ENCODE measurements at regions not wholly inside any gene's neighbourhood (a gene's known extent, or its start where the extent isn't known, plus 50 kb on each side); places are given as distances from the start of the nearest gene placed in this dataset.
"Not testable (repeated sequence)": the region's sequence is repeated elsewhere in the genome, so short reads cannot be mapped to it uniquely, and the experiment has no call there.

DNA sequence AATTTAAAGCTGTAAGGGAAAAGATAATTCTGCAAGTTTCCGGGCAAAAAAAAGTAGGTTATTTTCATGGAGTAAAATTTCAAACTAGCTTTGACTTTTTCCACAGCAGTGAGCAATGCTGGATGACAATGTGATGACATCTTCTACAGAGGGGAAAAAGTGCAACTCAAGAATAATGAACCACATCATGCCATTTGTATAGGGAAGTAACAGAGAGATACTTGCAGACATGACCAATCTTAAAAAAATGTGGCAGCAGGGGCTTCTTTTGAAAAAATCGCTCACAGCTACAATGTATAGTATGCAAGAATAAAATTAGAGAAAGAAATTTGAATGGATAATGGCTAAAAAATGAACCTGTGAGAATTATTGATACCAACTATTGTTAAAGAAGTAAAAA, 115.5 kb downstream of the DHRS2 start:
- no peak for DNase-seq (ENCODE audit: low spot score)

DNA sequence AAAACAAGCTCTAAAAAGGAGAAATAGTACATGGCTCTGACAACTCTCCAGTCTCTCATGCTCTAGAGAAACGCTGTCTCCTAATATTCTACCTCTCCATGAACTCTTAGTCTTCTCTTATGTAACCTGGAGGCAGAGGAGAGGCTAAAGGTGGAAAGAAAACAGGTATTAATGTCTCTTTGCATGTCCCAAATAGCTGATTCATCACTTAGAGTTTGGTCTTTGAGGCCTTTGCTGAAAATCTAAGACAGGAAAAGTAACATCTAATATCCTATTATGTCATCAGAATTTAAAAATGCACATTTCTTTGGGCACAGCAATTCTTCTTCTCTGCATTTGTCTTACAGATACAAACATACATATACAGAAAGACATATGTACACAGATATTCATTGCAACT, 127.2 kb downstream of the DHRS2 start:
- DNase-seq (ENCODE audit: low spot score): no peak

DNA sequence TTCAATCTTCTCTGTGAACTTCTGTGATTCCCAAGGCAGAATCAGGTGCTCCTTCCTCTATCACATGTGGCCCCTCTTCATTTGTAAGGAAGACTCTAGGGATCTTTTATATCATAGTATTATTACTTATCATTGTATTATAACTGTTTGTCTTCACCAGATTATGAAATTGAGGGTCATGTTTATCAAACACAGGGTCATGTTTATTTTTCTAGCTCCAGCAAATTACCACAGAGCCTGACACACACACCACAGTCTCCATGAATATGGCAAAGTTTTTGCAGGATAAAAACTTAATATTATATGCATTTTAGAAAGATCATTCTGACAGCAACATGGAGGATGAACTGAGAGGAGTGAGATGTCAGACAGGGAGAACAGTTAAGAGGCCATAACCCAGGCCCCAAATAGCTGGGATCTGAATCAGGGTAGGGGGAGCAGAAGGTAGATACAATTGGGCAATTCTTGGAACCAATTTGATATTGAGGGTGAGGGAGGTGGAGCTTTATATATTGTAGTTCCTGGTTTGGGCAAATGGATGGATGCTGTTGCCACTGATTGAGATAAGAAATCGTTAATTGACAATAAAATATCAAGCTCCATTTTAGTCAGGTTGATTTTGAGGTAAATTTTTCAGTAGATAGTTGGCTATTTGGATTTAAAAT, 130.7 kb downstream of the DHRS2 start:
- DNase-seq (ENCODE audit: low spot score): no peak

DNA sequence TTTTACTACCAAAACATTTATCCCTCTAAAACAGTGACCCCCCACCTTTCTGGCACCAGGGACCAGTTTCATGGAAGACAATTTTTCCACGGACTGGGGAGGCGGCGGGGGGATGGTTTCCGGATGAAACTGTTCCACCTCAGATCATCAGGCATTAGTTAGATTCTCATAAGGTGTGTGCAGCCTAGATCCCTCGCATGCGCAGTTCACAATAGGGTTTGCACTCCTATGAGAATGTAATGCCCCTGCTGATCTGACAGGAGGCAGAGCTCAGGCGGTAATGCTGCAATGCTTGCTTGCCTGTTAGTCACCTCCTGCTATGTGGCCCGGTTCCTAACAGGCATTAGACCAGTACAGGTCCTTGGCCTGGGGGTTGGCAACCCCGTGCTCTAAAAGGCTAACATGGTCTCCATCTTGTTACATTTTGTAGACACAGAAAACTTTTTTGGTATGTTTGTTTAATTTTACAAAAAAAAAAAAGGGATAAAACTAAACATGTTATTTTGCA, 133.1 kb downstream of the DHRS2 start:
- DNase-seq (ENCODE audit: low spot score): not testable (repeated sequence)

DNA sequence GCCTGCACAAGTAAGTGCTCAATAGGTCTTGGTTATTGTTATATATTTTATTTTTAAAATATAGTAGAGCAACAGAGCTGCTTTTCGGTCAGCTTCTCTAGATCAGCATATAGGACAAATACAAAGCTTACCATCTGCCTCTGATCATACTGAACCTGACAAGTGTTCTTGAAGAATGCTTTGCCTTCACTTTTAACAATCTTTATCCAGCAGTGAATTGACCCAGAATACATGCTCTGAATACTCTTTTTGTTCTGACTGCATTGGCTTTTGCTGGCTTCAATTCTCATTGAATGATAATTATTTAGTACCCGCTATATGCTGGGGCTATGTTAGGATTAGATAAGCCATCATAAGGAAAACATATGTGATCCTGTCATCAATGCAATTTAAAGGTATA, 137.8 kb downstream of the DHRS2 start:
- no peak for DNase-seq (ENCODE audit: low spot score)

DNA sequence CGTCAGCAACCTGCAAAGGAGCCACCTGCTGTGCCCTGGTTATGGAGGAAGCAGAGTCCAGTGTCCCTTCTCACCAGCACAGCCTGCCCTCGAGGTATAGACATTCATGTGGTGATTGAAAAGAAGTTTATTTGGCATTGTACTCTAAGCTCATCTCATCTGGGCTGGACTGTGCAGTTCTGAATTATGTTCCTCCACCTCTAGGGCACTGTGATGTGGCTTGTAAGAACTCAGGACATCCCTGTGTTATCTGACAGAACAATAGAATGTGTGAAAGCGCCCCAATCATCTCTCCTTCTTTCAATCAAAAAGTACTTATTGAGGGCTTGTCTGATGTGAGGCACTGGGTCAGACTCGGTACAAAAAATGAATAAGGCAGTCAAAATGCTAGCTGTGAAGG, 140.1 kb downstream of the DHRS2 start:
- DNase-seq (ENCODE audit: low spot score): no peak

DNA sequence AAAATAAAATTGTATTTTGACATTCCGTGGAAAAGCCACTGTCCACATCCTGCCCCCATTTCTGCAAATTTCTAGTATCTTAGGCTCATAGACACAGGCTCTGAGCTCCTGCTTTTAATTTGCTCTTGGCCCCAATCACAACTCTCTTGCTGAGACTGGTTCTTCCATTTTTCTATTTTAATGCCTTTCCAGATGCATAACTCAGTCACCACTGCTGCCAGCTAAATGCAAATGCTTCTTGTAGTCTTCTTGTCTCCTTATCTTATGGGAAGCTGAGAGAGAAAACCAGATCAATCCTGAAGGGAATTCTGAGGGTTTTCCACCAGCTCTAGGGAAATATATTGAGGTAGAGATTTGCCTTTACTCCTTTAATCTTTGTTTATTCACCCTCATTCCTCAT, 149.0 kb downstream of the DHRS2 start:
- no peak for DNase-seq (ENCODE audit: low spot score)

DNA sequence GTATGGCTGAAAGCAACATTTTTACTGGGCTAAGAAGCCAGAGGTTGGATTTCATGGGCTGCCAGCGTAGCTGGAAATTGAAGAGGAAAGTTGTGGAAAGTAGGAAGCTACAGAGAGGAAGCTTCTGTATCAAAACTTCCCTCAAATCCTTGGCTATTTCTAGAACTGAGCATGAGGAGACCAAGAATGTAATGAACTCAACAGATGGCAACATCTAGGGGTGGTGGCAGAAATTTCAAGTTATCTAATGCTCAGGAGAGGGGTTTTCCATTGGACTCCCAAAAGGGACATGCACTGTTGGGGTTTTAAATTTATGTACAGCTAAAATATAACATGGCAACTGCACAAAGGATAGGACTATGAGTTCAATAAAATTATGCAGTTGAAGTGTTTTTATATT, 151.3 kb downstream of the DHRS2 start:
- DNase-seq (ENCODE audit: low spot score): no peak

DNA sequence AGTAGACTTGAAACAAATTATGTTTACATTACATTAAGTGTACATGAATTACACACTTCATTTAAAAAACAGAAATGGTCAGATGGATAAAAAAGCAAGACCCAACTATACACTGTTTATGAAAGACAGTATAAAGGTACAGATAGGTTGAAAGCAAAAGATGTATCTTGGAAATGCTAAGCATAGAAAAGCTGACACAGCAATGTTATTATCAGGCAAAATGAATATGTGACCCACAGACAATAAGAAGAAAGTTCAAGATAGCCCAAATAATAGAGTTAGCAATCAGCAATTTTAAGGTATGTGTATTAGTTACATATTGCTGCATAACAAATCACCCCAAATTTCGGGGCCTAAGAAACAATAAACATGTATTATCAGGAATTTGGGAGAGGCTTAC, 153.5 kb downstream of the DHRS2 start:
- DNase-seq (ENCODE audit: low spot score): no peak

DNA sequence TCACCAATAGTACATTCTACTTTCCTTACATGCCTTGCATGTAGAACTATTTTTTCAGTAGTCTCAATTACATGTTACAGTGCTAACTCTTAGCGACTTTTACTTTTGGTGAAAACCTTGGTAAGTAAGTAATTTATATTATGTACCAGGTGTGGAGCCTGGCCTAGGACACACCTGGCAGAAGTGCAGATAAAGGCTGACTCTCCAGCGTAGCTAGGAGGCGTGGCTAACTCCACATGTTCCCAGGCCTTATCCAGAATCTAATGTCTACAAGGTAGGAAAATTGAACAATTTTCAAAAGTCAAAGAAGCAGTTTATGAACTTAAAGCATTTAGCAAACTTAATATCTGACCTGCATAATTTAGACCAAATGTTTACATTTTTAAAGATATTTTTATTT, 157.4 kb downstream of the DHRS2 start:
- DNase-seq (ENCODE audit: low spot score): no peak

DNA sequence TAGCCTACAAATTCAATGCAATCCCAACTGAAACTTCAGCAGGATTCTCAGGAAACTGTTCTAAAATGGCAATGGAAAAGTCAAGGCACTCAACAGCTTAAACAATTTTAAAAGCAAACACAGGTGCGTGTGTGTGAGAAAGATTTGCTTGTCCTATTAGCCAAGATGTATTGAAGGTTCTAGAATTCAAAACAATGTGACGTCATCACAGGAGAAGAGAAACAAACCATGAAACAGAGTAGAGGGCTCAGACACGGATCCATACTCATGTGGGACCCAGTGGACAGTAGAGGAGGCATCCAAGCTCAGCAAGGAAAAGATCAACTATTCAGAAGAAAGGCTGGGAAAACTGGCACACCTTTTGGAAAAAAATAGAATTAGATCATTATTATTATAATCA, 152.8 kb upstream of the DHRS4 start:
- no peak for DNase-seq (ENCODE audit: low spot score)

DNA sequence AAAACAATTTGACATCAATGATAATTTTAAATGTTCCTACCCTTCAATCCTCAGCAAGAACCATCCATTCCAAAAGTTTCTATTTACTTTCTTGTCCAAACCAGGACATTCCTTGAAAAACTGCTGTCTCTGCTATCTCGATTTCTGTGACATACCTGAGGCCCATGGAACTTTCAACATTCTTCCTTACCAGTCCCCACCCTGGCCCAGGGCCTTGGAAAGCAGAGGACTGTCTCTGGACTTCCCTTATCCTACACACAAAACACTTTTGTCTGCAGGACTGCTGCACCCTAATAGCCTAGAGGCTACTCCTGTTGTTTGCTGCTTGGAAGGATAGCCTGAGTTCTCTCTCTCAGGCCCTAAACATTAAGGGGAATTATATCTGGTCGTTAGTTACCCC, 151.8 kb upstream of the DHRS4 start:
- no peak for DNase-seq (ENCODE audit: low spot score)

DNA sequence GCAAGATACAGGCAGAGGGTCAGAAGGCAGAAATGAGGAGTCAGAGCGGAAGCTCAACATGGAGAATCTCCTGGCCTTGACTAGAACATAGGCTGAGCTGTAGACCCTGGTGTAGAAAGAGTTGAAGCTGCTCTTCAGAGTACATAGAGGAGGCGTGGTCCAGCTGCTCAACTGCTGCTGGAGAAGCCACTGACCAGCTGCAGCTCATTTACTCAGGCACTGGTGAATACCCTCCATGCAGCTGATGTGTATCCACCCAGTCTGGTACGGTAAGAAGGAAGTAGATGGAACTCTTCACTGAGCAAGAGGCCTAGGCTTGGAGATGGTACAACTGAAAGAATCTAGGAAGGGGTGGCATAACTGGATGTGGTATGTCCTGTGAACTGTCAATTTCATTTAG, 148.8 kb upstream of the DHRS4 start:
- no peak for DNase-seq (ENCODE audit: low spot score)

DNA sequence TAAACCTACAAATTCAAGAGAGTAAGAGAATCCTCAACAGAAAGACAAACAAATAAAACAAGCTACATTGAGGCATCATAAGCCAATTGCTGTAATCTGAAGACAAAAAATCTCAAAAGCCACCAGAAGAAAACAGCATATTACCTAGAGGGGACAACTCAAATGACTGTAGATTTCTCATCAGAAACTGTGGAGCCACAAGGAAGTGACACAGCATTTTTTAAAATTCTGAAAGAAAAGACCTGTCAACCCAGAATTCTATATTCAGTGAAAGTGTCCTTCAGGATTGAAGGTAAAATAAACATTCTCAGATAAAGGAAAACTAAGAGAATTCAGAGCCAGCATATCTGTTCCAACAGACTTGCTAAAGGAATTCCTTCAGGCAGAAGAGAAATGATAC, 147.8 kb upstream of the DHRS4 start:
- no peak for DNase-seq (ENCODE audit: low spot score)

DNA sequence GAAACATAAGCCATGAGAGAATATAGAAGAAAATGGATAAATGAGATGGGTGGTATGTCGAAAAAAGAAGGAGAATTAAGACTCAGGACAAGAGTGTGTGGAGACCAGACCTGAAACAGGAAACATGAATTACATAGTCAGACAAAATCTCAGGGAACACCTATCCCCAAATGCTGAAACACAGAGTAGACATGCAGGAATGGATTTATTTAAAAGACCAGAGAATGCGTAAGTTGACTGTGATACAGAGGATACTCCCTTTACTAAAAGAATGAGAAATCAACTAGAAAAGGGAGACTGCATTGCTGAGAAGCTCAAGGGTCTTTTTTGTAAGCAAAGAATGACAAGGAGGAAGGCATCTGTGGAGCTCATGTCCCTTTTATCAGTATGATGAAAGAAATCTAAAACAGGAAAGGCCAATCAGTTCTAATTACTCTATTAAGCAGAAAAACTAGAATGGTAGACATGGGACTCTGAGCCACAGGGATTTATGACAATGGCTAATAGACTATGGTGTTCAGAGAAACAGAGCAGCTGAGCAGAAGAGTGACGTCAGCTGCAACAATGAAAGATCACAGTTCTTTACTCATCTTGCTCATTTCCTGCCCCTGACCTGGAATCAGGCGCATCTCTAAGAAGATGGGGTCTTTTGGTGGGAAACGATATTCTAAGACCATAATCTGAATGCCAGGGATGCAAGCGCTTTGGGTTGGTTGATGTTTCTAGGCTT, 138.9 kb upstream of the DHRS4 start:
- no peak for DNase-seq (ENCODE audit: low spot score)

DNA sequence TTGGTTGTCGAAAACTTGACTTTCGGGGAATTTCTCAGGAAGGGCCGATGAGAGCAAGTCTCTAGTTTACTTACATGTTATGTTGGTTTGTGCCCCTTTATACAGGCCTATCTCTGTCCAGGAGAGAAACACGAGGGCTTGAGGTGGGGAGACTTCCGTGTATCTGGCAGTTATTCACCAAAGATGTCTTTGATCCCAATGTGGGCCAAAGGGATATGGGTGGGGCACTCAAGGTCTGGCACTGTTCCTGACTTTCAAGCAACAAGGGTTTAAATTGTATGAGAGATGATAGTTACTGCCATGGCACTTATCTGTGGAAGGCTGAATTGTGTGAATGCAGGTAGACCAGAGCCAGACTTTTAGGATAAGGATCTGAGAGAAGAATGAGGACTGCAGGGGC, 137.2 kb upstream of the DHRS4 start:
- no peak for DNase-seq (ENCODE audit: low spot score)

DNA sequence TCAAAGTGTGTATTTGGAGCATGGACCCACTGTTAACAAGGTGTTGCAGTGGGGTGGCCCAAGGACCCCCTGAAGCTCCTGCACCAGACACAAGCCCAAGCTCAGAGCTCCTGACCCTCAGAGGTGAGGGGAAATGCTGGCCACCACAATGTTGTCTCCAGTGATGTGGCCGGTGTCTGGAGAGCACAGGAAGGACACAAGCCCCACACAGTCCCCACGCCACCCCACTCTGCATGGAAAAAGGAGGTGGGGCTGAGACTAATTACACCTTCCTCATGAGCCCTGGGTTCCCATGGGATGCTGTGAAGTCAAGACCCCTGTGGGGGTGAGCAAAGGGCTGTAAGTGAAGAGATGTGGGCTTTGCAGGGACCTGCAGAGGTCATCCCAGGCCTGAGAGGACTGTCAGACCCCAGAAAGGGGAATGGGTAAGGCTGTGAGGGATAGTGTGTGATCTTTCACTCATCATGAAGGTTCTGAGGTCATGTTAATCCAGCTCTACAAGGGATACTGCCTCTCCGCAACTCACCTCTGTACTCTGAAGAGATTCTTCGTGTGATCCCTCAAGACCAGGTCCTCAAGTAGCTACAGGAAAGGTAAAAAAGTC, 136.3 kb upstream of the DHRS4 start:
- DNase-seq (ENCODE audit: low spot score): no peak

DNA sequence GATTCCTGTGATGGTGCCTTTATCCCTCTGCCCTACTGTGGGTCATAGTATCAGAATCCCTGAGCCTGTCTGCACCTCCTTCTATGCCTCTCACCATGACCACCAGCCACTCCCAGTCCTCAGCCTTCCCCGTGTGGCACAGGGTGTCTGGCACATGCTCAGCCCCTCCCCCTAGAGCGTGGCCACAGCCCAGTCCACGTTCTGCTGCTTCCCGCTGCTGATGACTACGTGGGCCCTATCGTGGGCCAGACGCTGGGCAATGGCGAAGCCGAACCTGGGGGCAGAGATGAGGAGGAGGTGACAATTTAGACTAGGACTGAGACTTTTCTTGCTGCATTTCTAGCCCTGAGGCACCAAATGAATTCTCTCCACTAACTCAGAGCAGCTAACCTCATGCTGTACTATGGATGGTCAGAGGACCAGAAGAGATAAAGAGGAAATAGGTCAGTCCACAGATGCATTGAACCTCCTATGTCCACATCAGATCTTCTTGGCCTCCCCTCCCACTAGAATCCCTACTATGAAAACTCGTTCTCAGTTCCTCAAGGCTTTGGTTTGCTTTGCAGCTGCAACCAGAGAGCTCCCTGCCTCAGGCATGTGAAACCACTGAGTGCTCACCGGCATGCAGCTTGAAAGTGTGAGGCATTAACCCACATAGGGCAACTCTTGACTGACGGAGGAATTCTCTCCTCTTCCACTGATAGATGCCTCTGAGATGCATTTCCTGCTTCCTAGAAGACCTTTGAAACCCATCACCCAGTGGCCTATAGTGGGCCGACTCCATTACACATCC, 126.3 kb upstream of the DHRS4 start:
- DNase-seq (ENCODE audit: low spot score): no peak

DNA sequence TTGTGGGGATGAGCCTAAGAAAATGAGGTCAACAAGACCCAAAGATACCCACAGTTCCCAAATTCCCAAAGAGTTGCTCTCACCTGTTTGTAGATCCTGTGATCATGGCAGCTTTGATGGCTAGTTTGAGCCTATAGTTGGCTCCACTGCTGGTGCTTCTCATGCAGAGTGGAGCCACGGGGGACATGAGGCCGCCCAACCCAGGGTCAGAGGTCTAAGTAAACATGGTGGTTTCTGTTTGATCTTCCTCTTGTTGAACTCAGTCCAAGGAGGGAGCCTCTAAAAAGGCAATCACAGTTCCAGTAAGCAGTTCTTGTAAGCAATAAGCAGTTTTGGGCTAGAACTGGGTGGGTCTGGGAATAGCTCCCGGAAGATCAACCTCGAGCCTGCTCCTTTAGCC, 125.6 kb upstream of the DHRS4 start:
- no peak for DNase-seq (ENCODE audit: low spot score)

DNA sequence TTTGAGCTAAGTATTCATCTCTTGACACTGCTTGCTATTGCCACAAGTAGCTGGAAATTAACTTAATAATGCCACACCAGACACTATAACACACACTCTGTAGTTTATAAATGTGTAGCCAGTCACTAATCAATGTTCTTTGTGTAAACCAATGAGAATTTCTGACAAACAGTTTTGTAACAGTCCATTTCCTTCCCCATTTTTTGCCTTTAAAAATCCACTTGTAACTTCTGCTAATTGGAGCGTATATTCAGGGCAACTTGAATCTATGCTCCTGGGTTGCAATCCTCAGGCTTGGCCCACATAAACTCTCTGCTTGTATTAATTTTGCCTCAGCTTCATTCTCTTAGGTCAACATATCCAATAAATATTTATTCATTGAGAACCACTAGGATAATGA, 125.0 kb upstream of the DHRS4 start:
- DNase-seq (ENCODE audit: low spot score): no peak

DNA sequence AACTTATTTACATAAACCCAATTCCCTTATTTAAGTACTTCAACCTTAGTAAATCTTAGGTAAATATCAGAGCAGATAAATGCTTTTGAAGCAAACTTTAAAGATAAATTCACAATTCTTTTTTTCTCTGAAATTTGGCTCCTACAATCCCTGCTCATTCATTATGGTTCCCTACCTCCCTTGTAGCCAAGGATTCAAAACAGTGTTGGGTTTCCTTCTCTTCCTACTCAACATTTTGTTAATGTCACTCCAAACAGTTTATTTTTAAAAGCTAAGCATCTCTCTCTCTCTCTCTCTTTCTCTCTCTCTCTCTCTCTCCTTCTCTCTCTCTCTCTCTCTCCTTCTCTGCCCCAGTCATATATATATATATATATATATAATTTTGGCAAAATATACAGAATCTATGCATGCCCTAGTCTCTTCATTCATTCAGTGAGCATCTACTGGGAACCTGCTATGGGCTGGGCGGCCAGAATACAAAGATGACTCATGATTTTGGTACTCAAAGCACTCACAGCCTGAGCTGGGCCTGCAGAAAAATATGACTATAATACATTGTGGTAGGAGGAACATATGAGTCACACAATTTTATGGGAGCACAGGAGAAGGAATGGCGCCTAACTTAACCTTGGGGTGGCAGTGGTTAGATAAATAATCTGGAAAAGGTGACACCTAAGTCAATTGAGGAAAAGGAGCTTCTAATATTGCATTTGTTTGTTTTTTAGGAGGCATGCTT, 123.7 kb upstream of the DHRS4 start:
- no peak for DNase-seq (ENCODE audit: low spot score)

DNA sequence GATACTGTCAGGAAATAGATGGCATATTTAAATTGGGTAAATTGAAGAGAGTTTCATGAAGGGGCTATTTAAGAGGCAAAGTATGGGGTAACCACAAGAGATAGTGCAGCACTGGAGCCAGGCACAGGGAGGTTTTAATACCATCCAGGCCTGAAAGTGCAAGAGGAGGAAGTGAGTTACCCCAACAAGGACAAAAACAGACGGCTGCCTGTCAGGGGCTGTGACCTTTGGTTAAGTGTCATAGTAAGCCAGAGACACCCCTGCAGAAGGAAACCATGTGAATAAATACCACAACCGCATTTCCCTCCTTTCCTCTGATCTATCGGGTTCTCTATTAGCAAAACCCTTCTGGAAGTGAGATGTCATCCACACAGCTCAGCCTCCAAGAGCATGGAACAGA, 122.0 kb upstream of the DHRS4 start:
- DNase-seq (ENCODE audit: low spot score): no peak

All from hematopoietic multipotent progenitor cell treated with erythropoietin and hydrocortisone succinate and interleukin-3 and kit ligand, for 17 days (in vitro differentiated cells).